GM18868 (cell line): ENCODE measurements at regions not wholly inside any gene's neighbourhood (a gene's known extent, or its start where the extent isn't known, plus 50 kb on each side); places are given as distances from the start of the nearest gene placed in this dataset.
A peak's percentile ranks its signal among the peaks of the same experiment; 100 is the strongest.

ENCODE experiments used
- ATAC-seq: cut with Tn5 transposase; IDR thresholded peaks from one replicate; pipeline ENCODE4 v1.9.1; 2021; ENCODE audit warnings: mild to moderate bottlenecking, moderate library complexity; ENCODE audit not compliant: unreplicated experiment

DNA sequence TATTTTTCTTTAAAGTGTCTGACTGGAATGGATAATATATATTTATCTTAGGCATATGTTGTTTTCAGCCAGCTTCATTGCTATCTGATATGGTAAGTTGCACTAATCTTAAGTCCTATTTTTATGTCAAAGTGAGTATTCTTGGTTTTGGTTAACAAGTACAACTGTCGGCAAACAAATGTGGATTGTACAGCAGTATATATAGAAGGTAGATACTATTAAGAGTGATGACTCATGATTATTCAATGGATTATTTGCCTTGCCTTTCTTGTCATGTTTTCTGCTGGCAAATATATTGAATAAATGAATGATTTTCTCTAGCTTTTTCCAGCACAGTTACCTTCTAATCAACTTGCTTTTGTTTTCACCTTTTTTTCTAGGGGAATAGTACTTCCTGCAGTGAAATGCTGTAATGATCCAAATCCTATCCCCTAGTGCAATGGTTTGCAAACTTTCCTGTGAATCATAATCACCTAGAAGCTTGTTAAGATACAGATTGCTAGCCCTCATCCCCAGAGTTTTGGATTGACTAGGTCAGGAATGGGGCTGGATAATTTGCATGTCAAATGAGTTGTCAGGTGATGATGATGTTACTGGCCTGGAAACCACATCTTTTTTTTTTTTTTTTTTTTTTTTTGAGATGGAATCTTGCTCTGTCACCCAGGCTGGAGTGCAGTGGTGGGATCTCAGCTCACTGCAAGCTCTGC is 60.8 kb upstream of the ARRDC3 start:
- peak; percentile 47 for ATAC-seq

DNA sequence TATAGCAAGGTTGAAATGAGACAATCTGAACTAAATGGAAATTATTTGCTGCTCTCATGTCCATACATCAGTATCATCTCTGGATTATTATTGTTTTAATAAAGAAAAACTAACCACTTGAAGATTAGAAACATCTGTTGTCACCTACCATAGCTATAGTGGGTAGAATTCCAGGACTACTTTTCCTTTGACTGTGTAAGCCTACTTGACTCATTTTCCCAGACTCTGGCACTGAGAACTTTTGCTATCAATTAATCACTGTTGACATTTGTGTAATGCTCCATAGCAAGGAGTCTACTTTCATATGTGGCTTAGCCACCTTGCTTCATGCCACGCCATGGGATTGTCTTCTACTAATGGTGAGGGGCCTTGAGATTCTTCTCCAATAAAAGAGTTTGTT is 59.9 kb upstream of the ARRDC3 start:
- no peak for ATAC-seq

DNA sequence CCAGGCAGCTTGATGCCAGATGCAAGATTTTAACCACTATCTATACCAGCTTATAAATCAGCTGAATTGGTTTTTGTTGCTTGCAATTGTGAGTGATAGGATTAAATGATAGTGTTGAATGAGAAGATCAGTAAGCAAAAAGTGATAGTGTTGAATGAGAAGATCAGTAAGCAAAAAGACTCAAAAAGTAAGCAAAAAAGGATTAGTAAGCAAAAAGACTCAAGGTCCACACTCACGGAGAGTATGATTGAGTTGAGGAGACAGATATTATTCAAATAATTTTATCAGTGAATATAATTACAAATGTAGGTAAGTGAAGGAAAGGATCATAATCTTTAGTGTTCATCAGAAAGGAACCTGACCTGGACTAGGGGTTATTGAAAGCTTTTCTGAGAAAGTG is 58.0 kb upstream of the ARRDC3 start:
- ATAC-seq = no peak

DNA sequence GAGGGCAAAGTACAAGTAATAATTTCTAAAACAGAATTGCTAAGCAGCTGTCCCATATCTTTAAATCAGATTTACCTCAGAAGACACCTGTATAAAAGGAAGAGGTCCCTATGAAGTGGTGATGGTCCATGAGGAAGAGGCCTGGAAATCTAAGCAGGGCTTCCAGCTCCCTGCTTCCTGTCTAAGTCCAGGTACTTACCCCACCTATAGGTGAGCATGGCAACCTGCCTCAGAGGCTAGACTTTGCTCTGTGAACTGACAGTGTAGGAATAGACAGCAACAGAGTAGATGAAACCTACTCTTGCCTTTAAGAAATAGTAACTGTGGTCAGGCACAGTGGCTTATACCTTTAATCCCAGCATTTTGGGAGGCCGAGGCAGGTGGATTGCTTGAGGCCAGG is 55.8 kb upstream of the ARRDC3 start:
- ATAC-seq = no peak

- ATAC-seq = no peak
Observed at GRCh38 chr5:91436241-91436640, 53.1 kb upstream of the ARRDC3 start.

GRCh38 chr5:91434348-91434747 is 51.2 kb upstream of the ARRDC3 start:
- ATAC-seq = no peak

DNA sequence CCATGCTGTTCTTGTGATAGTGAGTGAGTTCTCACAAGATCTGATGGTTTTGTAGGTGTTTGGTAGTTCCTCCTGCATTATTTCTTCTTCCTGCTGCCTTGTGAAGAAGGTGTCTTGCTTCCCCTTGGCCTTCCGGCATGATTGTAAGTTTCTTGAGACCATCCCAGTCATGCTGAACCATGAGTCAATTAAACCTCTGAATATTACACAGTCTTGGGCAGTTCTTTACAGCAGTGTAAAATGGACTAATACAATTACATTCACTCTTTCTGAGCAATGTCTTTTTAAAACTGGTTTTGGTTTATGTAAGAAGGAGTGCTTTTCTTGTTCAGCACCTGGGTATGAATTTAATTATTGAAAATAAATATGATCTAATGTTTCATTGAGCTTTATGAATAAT is 50.7 kb upstream of the ARRDC3 start:
- no peak for ATAC-seq
